GM23248 (cell line): ENCODE measurements at regions not wholly inside any gene's neighbourhood (a gene's known extent, or its start where the extent isn't known, plus 50 kb on each side); places are given as distances from the start of the nearest gene placed in this dataset.
A peak's percentile ranks its signal among the peaks of the same experiment; 100 is the strongest.

Experiments used
- DNase-seq: peaks from one replicate; pipeline ENCODE4 v3.0.0-alpha.2; 2015
- H2AFZ ChIP-seq: fragments of 200-600 bp; sonication (generic); 2 replicates; pipeline ENCODE4 v1.6.1; 2016; ENCODE audit warnings: antibody characterized with exemption
- H3F3A ChIP-seq: fragments of 200-600 bp; sonication (generic); 2 replicates; pipeline ENCODE4 v1.6.1; 2016; ENCODE audit warnings: mild to moderate bottlenecking, antibody characterized with exemption, mixed run types; ENCODE audit not compliant: insufficient read depth
- H3K27ac ChIP-seq: fragments of 200-600 bp; sonication (generic); 2 replicates; pipeline ENCODE4 v1.5.1; 2016; ENCODE audit warnings: mild to moderate bottlenecking
- H3K27me3 ChIP-seq: fragments of 200-600 bp; sonication (generic); replicated peaks from 2 replicates; pipeline ENCODE4 v1.6.1; 2016; ENCODE audit warnings: mild to moderate bottlenecking; ENCODE audit not compliant: insufficient read depth
- H3K36me3 ChIP-seq: fragments of 200-600 bp; sonication (generic); 2 replicates; pipeline ENCODE4 v1.6.1; 2016; ENCODE audit warnings: low read depth, mild to moderate bottlenecking
- H3K4me1 ChIP-seq: fragments of 200-600 bp; sonication (generic); 2 replicates; pipeline ENCODE4 v1.6.1; 2016; ENCODE audit warnings: mild to moderate bottlenecking; ENCODE audit not compliant: insufficient read depth
- H3K4me2 ChIP-seq: fragments of 200-600 bp; sonication (generic); one replicate; pipeline ENCODE4 v1.6.1; 2016; ENCODE audit warnings: mild to moderate bottlenecking; ENCODE audit not compliant: unreplicated experiment
- H3K4me3 ChIP-seq: fragments of 200-600 bp; sonication (generic); 2 replicates; pipeline ENCODE4 v1.5.1; 2016; ENCODE audit warnings: mild to moderate bottlenecking
- H3K79me2 ChIP-seq: fragments of 200-600 bp; sonication (generic); 2 replicates; pipeline ENCODE4 v1.6.1; 2016; ENCODE audit warnings: mild to moderate bottlenecking; ENCODE audit not compliant: insufficient read depth
- H3K9ac ChIP-seq: fragments of 200-600 bp; sonication (generic); 2 replicates; pipeline ENCODE4 v1.6.1; 2016; ENCODE audit warnings: mild to moderate bottlenecking
- H3K9me2 ChIP-seq: fragments of 200-600 bp; sonication (generic); 2 replicates; pipeline ENCODE4 v1.6.1; 2016; ENCODE audit warnings: mixed run types, mild to moderate bottlenecking, moderate library complexity; ENCODE audit not compliant: insufficient read depth
- H3K9me3 ChIP-seq: fragments of 200-600 bp; sonication (generic); one replicate; pipeline ENCODE4 v1.6.1; 2017; ENCODE audit warnings: low read depth
- H4K20me1 ChIP-seq: fragments of 200-600 bp; sonication (generic); 2 replicates; pipeline ENCODE4 v1.6.0; 2016; ENCODE audit not compliant: insufficient read depth
- EZH2 ChIP-seq: fragments of 200-600 bp; sonication (generic); IDR thresholded peaks from 2 replicates; pipeline ENCODE4 v1.6.1; 2018; ENCODE audit warnings: antibody characterized with exemption, mild to moderate bottlenecking; ENCODE audit not compliant: insufficient read depth, poor library complexity, severe bottlenecking
- EZH2phosphoT487 ChIP-seq: fragments of 200-600 bp; sonication (generic); IDR thresholded peaks from 2 replicates; pipeline ENCODE4 v1.6.1; 2018; ENCODE audit warnings: antibody characterized with exemption, moderate library complexity, mild to moderate bottlenecking, low read depth; ENCODE audit not compliant: insufficient read depth
- WGBS, 2 experiments: methylation state at CpG; one replicate each; pipeline ENCODE4 v1.1.6; 2015 to 2017; ENCODE audit warnings: low lambda C conversion rate in 2 of 2, low coverage in 1 of 2; ENCODE audit errors: missing lambda C conversion rate in 2 of 2; 5-methylcytosine and 5-hydroxymethylcytosine counted together
- in situ Hi-C: fragments of 300-500 bp; cut with MboI; formaldehyde crosslinking; loops from 2 replicates; pipeline ENCODE4 v1.15.0; 2020

GRCh38 chr2:237260039-237260620, 153.8 kb downstream of the COL6A3 start:
- in situ Hi-C loops = no loop called here
- Histone ChIP-seq H3K4me2 (no peak overlapping the region), H4K20me1 (no peaks in the 10 kb centered on the region), H3K4me1 (peaks cover 63% of the 10 kb centered on the region), H3K27me3 (no peaks in the 10 kb centered on the region), H3K9ac (no peak overlapping the region), H3K4me3 (no peak overlapping the region), H2AFZ (no peak overlapping the region), H3K36me3 (no peaks in the 10 kb centered on the region), H3K27ac (no peak overlapping the region), H3K9me3 (no peaks in the 10 kb centered on the region), H3K9me2 (no peaks in the 10 kb centered on the region), H3F3A (peaks cover 62% of the 10 kb centered on the region), H3K79me2 (no peaks in the 10 kb centered on the region)
- DNase-seq = no peak
- TF ChIP-seq EZH2 (no peak), EZH2phosphoT487 (no peak)
- WGBS, 2 experiments = 90 to 95% methylated on average over 2 of the region's 2 CpGs

DNA sequence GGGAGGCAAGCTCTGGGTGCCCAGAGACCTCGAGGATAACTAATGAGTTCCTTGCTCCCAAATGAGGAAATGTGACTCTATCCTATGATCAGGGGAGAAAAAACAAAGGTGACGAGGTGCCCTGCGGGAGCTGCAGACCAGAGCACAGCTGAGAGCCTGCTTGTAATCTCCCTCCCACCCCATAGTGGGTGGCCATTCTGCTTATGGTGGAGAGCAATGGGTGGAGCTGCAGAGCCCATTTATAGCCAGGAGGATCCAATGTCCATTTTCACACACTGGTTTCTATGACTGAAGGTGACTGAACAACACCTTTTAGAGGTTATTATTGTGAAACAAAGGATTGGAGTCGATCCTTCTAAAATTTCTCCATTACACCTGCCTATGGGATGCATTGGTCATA, 153.3 kb downstream of the COL6A3 start:
- peaks cover 64% of the 10 kb centered on the region for H3F3A ChIP-seq
- H3K36me3 ChIP-seq = no peaks in the 10 kb centered on the region
- H3K27ac ChIP-seq = no peak overlapping the region
- H3K4me3 ChIP-seq = no peak overlapping the region
- DNase-seq = no peak
- no peak overlapping the region for H3K9ac ChIP-seq
- H3K79me2 ChIP-seq = no peaks in the 10 kb centered on the region
- H3K4me2 ChIP-seq = no peak overlapping the region
- peaks cover 63% of the 10 kb centered on the region for H3K4me1 ChIP-seq
- in situ Hi-C loops = no loop called here
- WGBS, 2 experiments = 90% methylated on average over 4 of the region's 4 CpGs
- no peaks in the 10 kb centered on the region for H3K27me3 ChIP-seq
- H3K9me3 ChIP-seq = no peaks in the 10 kb centered on the region
- no peaks in the 10 kb centered on the region for H3K9me2 ChIP-seq
- H2AFZ ChIP-seq = no peak overlapping the region
- H4K20me1 ChIP-seq = no peaks in the 10 kb centered on the region
- TF ChIP-seq EZH2phosphoT487 (no peak), EZH2 (no peak)

GRCh38 chr2:237261327-237261726, 152.6 kb downstream of the COL6A3 start:
- H3K4me3 ChIP-seq = no peak overlapping the region
- no peak overlapping the region for H3K4me2 ChIP-seq
- H3K4me1 ChIP-seq = peaks cover 58% of the 10 kb centered on the region
- H3K27ac ChIP-seq = no peak overlapping the region
- in situ Hi-C loops = no loop called here
- no peaks in the 10 kb centered on the region for H3K79me2 ChIP-seq
- H3K36me3 ChIP-seq = no peaks in the 10 kb centered on the region
- no peaks in the 10 kb centered on the region for H3K9me2 ChIP-seq
- no peak overlapping the region for H3K9ac ChIP-seq
- H2AFZ ChIP-seq = no peak overlapping the region
- H3K9me3 ChIP-seq = no peaks in the 10 kb centered on the region
- no peaks in the 10 kb centered on the region for H3K27me3 ChIP-seq
- no peak for DNase-seq
- H4K20me1 ChIP-seq = no peaks in the 10 kb centered on the region
- TF ChIP-seq EZH2phosphoT487 (no peak), EZH2 (no peak)
- peaks cover 62% of the 10 kb centered on the region for H3F3A ChIP-seq
- WGBS, 2 experiments = 99% methylated on average over 3 of the region's 3 CpGs

DNA sequence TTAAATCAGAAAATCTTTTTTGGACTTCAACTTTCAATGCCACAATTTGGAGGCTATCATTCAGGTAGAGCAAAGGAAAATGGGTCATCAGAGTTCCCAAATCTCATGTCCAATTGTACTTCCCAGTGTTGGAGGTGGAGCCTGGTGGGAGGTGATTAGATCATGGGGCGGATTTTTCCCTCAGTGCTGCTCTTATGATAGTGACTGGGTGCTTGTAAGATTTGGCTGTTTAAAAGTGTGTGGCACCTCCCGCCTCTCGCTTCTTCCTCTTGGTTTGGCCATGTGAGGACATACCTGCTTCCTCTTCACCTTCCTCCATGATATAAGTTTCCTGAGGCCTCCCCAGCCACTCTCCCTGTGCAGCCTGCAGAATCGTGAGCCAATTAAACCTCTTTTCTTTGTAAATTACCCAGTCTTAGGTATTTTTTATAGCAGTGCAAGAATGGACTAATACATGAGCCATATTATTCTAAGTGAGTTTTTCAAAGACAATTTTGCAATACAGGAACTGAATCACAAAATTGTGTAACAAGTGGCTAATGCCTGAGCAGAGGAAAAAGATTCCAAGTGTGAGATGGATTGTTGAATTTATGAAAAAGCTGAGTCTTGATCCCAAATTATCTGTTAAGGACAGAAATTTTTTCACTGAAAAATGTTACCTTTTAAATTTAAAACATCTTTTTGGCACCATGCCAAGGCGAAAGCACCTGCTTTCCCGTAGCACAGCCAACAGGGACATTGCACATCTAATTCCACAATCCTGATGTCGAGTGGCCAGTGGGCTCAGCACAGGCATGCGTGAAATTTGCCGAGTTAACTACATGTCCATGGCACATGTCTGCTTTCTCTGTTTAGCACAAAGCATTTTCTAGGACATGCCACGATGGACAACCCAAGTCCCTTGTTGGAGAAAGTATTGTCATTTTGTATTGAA, 150.9 kb downstream of the COL6A3 start:
- Histone ChIP-seq H3F3A (peaks cover 48% of the 10 kb centered on the region), H3K27me3 (no peaks in the 10 kb centered on the region), H2AFZ (no peak overlapping the region), H3K4me3 (no peak overlapping the region), H3K4me1 (peaks cover 41% of the 10 kb centered on the region), H3K27ac (peak overlapping the region; percentile 89), H3K79me2 (no peaks in the 10 kb centered on the region), H3K4me2 (peak overlapping the region; percentile 48), H4K20me1 (no peaks in the 10 kb centered on the region), H3K9ac (peak overlapping the region; percentile 69; the same call in 1 of the 2 replicates), H3K9me3 (no peaks in the 10 kb centered on the region), H3K36me3 (no peaks in the 10 kb centered on the region), H3K9me2 (no peaks in the 10 kb centered on the region; the same call in 1 of the 2 replicates)
- WGBS, 2 experiments = 61 to 64% methylated on average over 10 of the region's 10 CpGs
- peak; percentile 88 for DNase-seq
- TF ChIP-seq EZH2 (no peak), EZH2phosphoT487 (peak; percentile 57; the same call in 1 of the 2 replicates)
- in situ Hi-C loops = no loop called here
